Natural killer cell (primary cell): ENCODE measurements at regions not wholly inside any gene's neighbourhood (a gene's known extent, or its start where the extent isn't known, plus 50 kb on each side); places are given as distances from the start of the nearest gene placed in this dataset.

Experiments
- ATAC-seq, 3 donors: fragments of 150-1000 bp in 2 of 3; fragments of 200-7000 bp in 1 of 3; cut with Tn5 transposase; 1 replicate in 1 of 3; 2 replicates in 2 of 3; pipeline ENCODE4 v1.10.0; 2021; ENCODE audit warnings: mild to moderate bottlenecking in 2 of 3, moderate library complexity in 2 of 3
- DNase-seq, 2 donors: peaks; one replicate each; pipeline versions ENCODE4 v3.0.0 to v3.0.0-alpha.2; 2013 to 2021; ENCODE audit warnings: mixed read lengths in 1 of 2
- H3K27ac ChIP-seq: one replicate; pipeline ENCODE4 v1.5.1; 2013; ENCODE audit warnings: mild to moderate bottlenecking, low read length
- H3K27me3 ChIP-seq: one replicate; pipeline ENCODE4 v1.6.1; 2013; ENCODE audit warnings: low read length; ENCODE audit not compliant: control insufficient read depth, insufficient read depth
- H3K36me3 ChIP-seq: one replicate; pipeline ENCODE4 v1.6.1; 2013; ENCODE audit warnings: low read length; ENCODE audit not compliant: control insufficient read depth, insufficient read depth
- H3K4me1 ChIP-seq: one replicate; pipeline ENCODE4 v1.6.1; 2013; ENCODE audit warnings: low read length; ENCODE audit not compliant: control insufficient read depth, insufficient read depth
- H3K4me3 ChIP-seq: one replicate; pipeline ENCODE4 v1.5.1; 2013; ENCODE audit warnings: low read length
- H3K9me3 ChIP-seq: one replicate; pipeline ENCODE4 v1.6.1; 2013; ENCODE audit warnings: low read length; ENCODE audit not compliant: control insufficient read depth, insufficient read depth
- H3K27ac Mint-ChIP-seq, 2 donors: one replicate each; pipeline ENCODE4 v1.8.0; 2022; ENCODE audit warnings: mild to moderate bottlenecking in 2 of 2, mixed read lengths in 2 of 2, moderate library complexity in 1 of 2
- H3K27me3 Mint-ChIP-seq, 2 donors: one replicate each; pipeline ENCODE4 v1.8.0; 2022; ENCODE audit warnings: low read depth in 2 of 2, mixed read lengths in 2 of 2
- H3K36me3 Mint-ChIP-seq: one replicate; pipeline ENCODE4 v1.8.0; 2022; ENCODE audit warnings: mixed read lengths
- H3K4me1 Mint-ChIP-seq, 2 donors: one replicate each; pipeline ENCODE4 v1.8.0; 2022; ENCODE audit warnings: mixed read lengths in 2 of 2
- H3K4me3 Mint-ChIP-seq: one replicate; pipeline ENCODE4 v1.8.0; 2022; ENCODE audit warnings: mild to moderate bottlenecking, moderate library complexity, mixed read lengths
- H3K9me3 Mint-ChIP-seq, 2 donors: one replicate each; pipeline ENCODE4 v1.8.0; 2022; ENCODE audit warnings: mixed read lengths in 2 of 2
- WGBS: methylation state at CpG from one replicate; pipeline ENCODE4 v1.1.7; 2013; ENCODE audit warnings: missing lambda C conversion rate; ENCODE audit not compliant: insufficient coverage; 5-methylcytosine and 5-hydroxymethylcytosine counted together
- intact Hi-C: fragments of 100-400 bp; cut with micrococcal nuclease; formaldehyde crosslinking; loops from one replicate; pipeline ENCODE4 v1.14.2; 2022
- TF ChIP-seq, protein P1 (sequence below): fragments of 200-600 bp; IDR thresholded peaks from one replicate; pipeline ENCODE4 v1.8.0; 2022; ENCODE audit warnings: antibody characterized with exemption

DNA sequence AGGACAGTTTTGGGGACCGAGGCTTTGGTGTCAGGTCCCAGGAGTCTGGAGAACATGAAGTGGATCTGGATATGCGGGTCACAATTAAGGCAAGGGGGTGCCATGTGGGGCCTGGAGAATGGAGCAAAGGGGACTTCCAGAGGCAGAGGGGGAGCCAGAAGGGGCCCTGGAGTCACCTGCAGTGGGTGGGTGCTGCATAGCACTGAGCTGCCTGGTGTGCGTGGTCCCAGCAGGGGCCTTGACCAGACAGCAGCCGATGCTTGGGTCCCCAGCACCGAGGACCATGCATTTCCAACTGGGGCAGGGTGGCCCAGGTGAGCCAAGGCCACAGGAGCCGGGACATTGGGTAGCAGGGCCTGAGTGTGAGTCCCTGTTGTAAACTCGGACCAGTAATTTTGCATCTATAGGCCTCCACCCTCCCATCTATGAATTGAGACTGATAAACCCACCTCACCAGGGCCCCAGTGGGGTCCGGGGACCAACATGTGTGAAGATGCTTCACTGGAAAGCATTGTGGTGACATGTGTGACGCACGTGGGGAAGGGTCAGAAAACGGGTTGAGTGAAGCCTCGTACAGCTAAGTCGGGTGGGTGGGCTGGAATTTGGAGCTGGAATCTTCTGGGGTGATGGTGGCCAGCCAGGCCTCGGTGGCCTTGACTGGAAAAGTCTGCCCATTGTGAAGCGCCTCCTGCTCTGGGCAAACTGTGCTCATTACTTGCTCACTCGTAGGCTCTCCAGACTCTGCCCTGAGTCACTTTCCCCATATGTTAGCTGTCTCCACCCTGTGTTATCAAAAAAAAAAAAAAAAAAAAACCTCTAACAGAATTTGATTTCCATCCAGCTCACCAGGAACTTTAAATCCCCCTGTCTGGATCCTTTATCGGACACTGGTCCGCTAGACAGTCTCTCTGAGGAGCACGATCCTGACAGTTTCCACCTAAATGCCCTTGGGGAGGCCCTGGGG lies 90.5 kb upstream of the ZNF469 start:
- Histone ChIP-seq H3K36me3 (no peaks in the 10 kb centered on the region), H3K4me1 (no peaks in the 10 kb centered on the region), H3K27me3 (no peaks in the 10 kb centered on the region), H3K9me3 (peaks cover 2% of the 10 kb centered on the region), H3K27ac (no peak overlapping the region), H3K4me3 (no peak overlapping the region)
- H3K36me3 Mint-ChIP-seq, result no peaks in the 10 kb centered on the region
- ATAC-seq (no peak), DNase-seq (no peak)
- H3K27ac Mint-ChIP-seq, result no peak overlapping the region
- H3K4me1 Mint-ChIP-seq, result no peaks in the 10 kb centered on the region
- TF ChIP-seq, protein P1, sequence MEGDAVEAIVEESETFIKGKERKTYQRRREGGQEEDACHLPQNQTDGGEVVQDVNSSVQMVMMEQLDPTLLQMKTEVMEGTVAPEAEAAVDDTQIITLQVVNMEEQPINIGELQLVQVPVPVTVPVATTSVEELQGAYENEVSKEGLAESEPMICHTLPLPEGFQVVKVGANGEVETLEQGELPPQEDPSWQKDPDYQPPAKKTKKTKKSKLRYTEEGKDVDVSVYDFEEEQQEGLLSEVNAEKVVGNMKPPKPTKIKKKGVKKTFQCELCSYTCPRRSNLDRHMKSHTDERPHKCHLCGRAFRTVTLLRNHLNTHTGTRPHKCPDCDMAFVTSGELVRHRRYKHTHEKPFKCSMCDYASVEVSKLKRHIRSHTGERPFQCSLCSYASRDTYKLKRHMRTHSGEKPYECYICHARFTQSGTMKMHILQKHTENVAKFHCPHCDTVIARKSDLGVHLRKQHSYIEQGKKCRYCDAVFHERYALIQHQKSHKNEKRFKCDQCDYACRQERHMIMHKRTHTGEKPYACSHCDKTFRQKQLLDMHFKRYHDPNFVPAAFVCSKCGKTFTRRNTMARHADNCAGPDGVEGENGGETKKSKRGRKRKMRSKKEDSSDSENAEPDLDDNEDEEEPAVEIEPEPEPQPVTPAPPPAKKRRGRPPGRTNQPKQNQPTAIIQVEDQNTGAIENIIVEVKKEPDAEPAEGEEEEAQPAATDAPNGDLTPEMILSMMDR, result no peak
- H3K9me3 Mint-ChIP-seq, result no peaks in the 10 kb centered on the region
- no peak overlapping the region for H3K4me3 Mint-ChIP-seq
- peaks cover 0 to 5% of the 10 kb centered on the region in 2 donors for H3K27me3 Mint-ChIP-seq
- intact Hi-C loops, result no loop called here
- 85% methylated on average over 19 of the region's 19 CpGs for WGBS

DNA sequence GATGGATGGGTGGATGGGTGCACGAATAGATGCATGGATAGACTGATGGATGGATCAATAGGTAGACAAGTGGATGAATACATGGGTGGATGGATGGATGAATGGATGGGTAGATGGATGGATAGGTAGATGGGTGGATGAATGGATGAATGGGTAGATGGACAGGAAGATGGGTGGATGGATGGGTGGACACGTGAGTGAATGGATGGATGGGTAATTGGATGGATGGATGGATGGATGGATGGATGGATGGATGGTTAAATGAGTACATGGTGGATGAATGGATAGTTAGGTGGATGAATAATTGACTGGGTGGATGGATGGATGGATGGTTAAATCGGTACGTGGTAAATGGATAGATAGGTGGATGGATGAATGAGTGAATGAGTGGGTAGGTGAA lies 89.7 kb upstream of the ZNF469 start:
- DNase-seq, result no peak
- no peak overlapping the region for H3K4me3 ChIP-seq
- Mint-ChIP-seq H3K36me3 (no peaks in the 10 kb centered on the region), H3K9me3 (no peaks in the 10 kb centered on the region), H3K27me3 (peaks cover 0 to 5% of the 10 kb centered on the region in 2 donors), H3K27ac (no peak overlapping the region), H3K4me3 (no peak overlapping the region), H3K4me1 (no peaks in the 10 kb centered on the region)
- TF ChIP-seq, protein P1, result no peak
- ATAC-seq, result no peak
- intact Hi-C loops, result no loop called here
- H3K27me3 ChIP-seq, result no peaks in the 10 kb centered on the region
- H3K36me3 ChIP-seq, result no peaks in the 10 kb centered on the region
- WGBS, result 93% methylated on average over 4 of the region's 4 CpGs
- no peaks in the 10 kb centered on the region for H3K4me1 ChIP-seq
- H3K27ac ChIP-seq, result no peak overlapping the region
- H3K9me3 ChIP-seq, result no peaks in the 10 kb centered on the region

DNA sequence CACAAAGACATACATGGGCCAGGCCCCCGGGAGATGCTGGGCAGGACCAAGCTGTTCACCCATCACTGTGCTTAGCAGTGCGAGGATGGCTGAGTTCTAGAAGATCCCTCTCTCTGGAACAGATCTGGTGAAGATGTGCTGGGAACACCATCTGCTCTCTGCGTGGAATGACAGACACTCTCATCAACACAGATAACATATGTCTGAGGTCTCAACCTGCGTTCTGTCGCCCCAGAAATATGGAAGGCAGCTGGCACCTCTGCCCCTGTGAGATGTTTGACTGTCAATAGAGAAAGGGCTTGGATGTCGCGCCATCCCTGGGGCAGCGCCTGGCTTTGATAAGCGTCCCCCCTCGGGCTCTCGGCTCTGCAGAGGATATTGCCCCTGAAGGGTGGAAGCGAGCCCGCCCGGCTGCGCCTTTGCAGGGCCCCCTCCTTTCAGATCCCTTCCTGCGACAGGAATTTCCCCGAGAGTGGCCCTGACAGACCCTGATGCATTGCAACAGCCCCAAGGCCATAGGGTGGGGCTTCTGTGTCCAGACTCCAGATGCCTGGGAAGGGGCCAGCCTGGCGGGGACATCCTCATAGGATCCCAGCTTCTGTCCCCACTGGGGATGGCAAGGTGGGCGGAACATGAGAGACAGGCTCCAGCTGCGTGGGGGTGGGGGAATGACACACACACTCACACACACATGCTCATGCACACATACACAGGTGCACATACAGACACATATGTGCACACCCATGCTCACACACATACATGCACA lies 86.9 kb upstream of the ZNF469 start:
- H3K27ac Mint-ChIP-seq, result no peak overlapping the region
- no peaks in the 10 kb centered on the region for H3K9me3 Mint-ChIP-seq
- DNase-seq, result no peak
- no peak for ATAC-seq
- no peak overlapping the region for H3K27ac ChIP-seq
- peaks cover 0 to 5% of the 10 kb centered on the region in 2 donors for H3K27me3 Mint-ChIP-seq
- no peak overlapping the region for H3K4me3 Mint-ChIP-seq
- H3K36me3 Mint-ChIP-seq, result no peaks in the 10 kb centered on the region
- H3K36me3 ChIP-seq, result no peaks in the 10 kb centered on the region
- no peaks in the 10 kb centered on the region for H3K9me3 ChIP-seq
- no peaks in the 10 kb centered on the region for H3K27me3 ChIP-seq
- 73% methylated on average over 20 of the region's 20 CpGs for WGBS
- no peaks in the 10 kb centered on the region for H3K4me1 Mint-ChIP-seq
- intact Hi-C loops, result no loop called here
- H3K4me3 ChIP-seq, result no peak overlapping the region
- H3K4me1 ChIP-seq, result no peaks in the 10 kb centered on the region
- TF ChIP-seq, protein P1, result no peak
